Endothelial cell (in vitro differentiated cells): ENCODE measurements at regions not wholly inside any gene's neighbourhood (a gene's known extent, or its start where the extent isn't known, plus 50 kb on each side); places are given as distances from the start of the nearest gene placed in this dataset.

Source experiments
- DNase-seq: peaks from one replicate; pipeline ENCODE4 v3.0.0; 2021; ENCODE audit warnings: low spot score
- H3K27ac Mint-ChIP-seq: one replicate; pipeline ENCODE4 v1.8.0; 2021; ENCODE audit warnings: mixed read lengths, inconsistent platforms; ENCODE audit not compliant: unreplicated experiment
- H3K27me3 Mint-ChIP-seq: one replicate; pipeline ENCODE4 v1.8.0; 2021; ENCODE audit warnings: mild to moderate bottlenecking, moderate library complexity, mixed read lengths, inconsistent platforms; ENCODE audit not compliant: unreplicated experiment
- H3K36me3 Mint-ChIP-seq: one replicate; pipeline ENCODE4 v1.8.0; 2021; ENCODE audit warnings: mild to moderate bottlenecking, low read depth, mixed read lengths, inconsistent platforms; ENCODE audit not compliant: unreplicated experiment
- H3K4me1 Mint-ChIP-seq: one replicate; pipeline ENCODE4 v1.8.0; 2021; ENCODE audit warnings: mild to moderate bottlenecking, mixed read lengths, inconsistent platforms; ENCODE audit not compliant: unreplicated experiment
- H3K4me3 Mint-ChIP-seq: one replicate; pipeline ENCODE4 v1.8.0; 2021; ENCODE audit warnings: mild to moderate bottlenecking, mixed read lengths, inconsistent platforms; ENCODE audit not compliant: unreplicated experiment
- H3K9me3 Mint-ChIP-seq: one replicate; pipeline ENCODE4 v1.8.0; 2021; ENCODE audit warnings: mixed read lengths, inconsistent platforms; ENCODE audit not compliant: unreplicated experiment
- CTCF ChIP-seq: fragments of 200-600 bp; sonication (generic); IDR thresholded peaks from one replicate; pipeline ENCODE4 v1.5.0; 2021; ENCODE audit warnings: antibody characterized with exemption; ENCODE audit not compliant: unreplicated experiment

- Mint-ChIP-seq H3K27me3 (peaks cover 1% of the 10 kb centered on the region), H3K36me3 (no peaks in the 10 kb centered on the region), H3K27ac (no peak overlapping the region), H3K9me3 (no peaks in the 10 kb centered on the region), H3K4me1 (no peaks in the 10 kb centered on the region), H3K4me3 (no peak overlapping the region)
- DNase-seq, result no peak
- TF ChIP-seq CTCF, result no peak
These were observed 60.9 kb upstream of the CD180 start for GRCh38 chr5:67257500-67257899.

GRCh38 chr5:67257077-67257476 is 60.5 kb upstream of the CD180 start:
- H3K4me1 Mint-ChIP-seq, result no peaks in the 10 kb centered on the region
- H3K27ac Mint-ChIP-seq, result no peak overlapping the region
- H3K9me3 Mint-ChIP-seq, result no peaks in the 10 kb centered on the region
- H3K36me3 Mint-ChIP-seq, result no peaks in the 10 kb centered on the region
- DNase-seq, result no peak
- TF ChIP-seq CTCF, result no peak
- H3K27me3 Mint-ChIP-seq, result peaks cover 1% of the 10 kb centered on the region
- H3K4me3 Mint-ChIP-seq, result no peak overlapping the region

GRCh38 chr5:67255881-67256280 is 59.3 kb upstream of the CD180 start:
- no peak for DNase-seq
- H3K4me3 Mint-ChIP-seq, result no peak overlapping the region
- H3K4me1 Mint-ChIP-seq, result no peaks in the 10 kb centered on the region
- H3K27me3 Mint-ChIP-seq, result peaks cover 1% of the 10 kb centered on the region
- no peak overlapping the region for H3K27ac Mint-ChIP-seq
- no peaks in the 10 kb centered on the region for H3K36me3 Mint-ChIP-seq
- no peaks in the 10 kb centered on the region for H3K9me3 Mint-ChIP-seq
- no peak for TF ChIP-seq CTCF

- TF ChIP-seq CTCF, result no peak
These were observed 57.3 kb upstream of the CD180 start for GRCh38 chr5:67253911-67254310.

GRCh38 chr5:67249590-67249895 is 52.9 kb upstream of the CD180 start:
- no peak for DNase-seq
- H3K36me3 Mint-ChIP-seq, result no peaks in the 10 kb centered on the region
- no peaks in the 10 kb centered on the region for H3K27me3 Mint-ChIP-seq
- no peak for TF ChIP-seq CTCF
- no peak overlapping the region for H3K4me3 Mint-ChIP-seq
- H3K9me3 Mint-ChIP-seq, result no peaks in the 10 kb centered on the region
- H3K4me1 Mint-ChIP-seq, result peaks cover 10% of the 10 kb centered on the region
- H3K27ac Mint-ChIP-seq, result no peak overlapping the region

More at GRCh38 chr5:67253911-67254310, 57.3 kb upstream of the CD180 start:
- DNase-seq, result no peak
- Mint-ChIP-seq H3K9me3 (no peaks in the 10 kb centered on the region), H3K4me3 (no peak overlapping the region), H3K36me3 (no peaks in the 10 kb centered on the region), H3K4me1 (no peaks in the 10 kb centered on the region), H3K27ac (no peak overlapping the region), H3K27me3 (peaks cover 1% of the 10 kb centered on the region)
